Brain microvascular endothelial cell (primary cell): ENCODE measurements at regions not wholly inside any gene's neighbourhood (a gene's known extent, or its start where the extent isn't known, plus 50 kb on each side); places are given as distances from the start of the nearest gene placed in this dataset.
A peak's percentile ranks its signal among the peaks of the same experiment; 100 is the strongest.

Experiments
- DNase-seq: peaks from one replicate; pipeline ENCODE4 v3.0.0-alpha.2; 2020
- H3K27ac ChIP-seq: fragments of 250-450 bp; sonication (Bioruptor Pico); 2 replicates; pipeline ENCODE4 v1.5.1; 2020; ENCODE audit warnings: mild to moderate bottlenecking, moderate library complexity
- H3K27me3 ChIP-seq: fragments of 250-450 bp; sonication (Bioruptor Pico); replicated peaks from 2 replicates; pipeline ENCODE4 v1.5.1; 2020; ENCODE audit warnings: mild to moderate bottlenecking
- H3K36me3 ChIP-seq: fragments of 250-450 bp; sonication (Bioruptor Pico); replicated peaks from 2 replicates; pipeline ENCODE4 v1.5.1; 2020; ENCODE audit warnings: mild to moderate bottlenecking
- H3K4me3 ChIP-seq: 2 replicates; pipeline ENCODE4 v1.5.1; 2011; ENCODE audit warnings: low read depth, mild to moderate bottlenecking, control low read depth, low read length, moderate library complexity
- CTCF ChIP-seq: IDR thresholded peaks from 2 replicates; pipeline ENCODE4 v1.5.1; 2011; ENCODE audit warnings: low read depth, mild to moderate bottlenecking, moderate library complexity, low read length, control low read depth, inconsistent platforms; ENCODE audit errors: missing control alignments
- in situ Hi-C: cut with HindIII; loops from 2 replicates; pipeline ENCODE4 v1.10.0; 2017; ENCODE audit warnings: low sequenced_read_pairs, low pct_ligation_motif_present

DNA sequence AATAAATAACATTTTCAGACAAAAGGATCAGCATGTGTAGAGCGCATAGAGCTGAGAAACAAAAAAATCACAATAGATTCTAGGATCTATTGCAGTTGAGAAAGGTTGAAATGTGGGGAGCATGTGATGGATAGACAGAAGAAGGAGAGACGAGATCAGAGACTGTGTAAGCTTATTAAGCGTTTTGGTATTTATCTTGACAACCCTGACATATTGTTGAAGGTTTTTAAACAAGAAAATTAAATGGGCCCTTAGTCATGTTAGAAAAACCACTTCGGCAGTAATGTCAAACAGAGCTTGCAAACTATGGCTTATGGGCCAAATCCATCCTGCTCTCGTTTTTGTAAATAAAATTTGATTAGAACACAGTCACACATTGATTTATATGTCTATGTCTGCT lies 200.5 kb upstream of the KLF4 start:
- no peak for TF ChIP-seq CTCF
- Histone ChIP-seq H3K27ac (no peak overlapping the region), H3K27me3 (no peaks in the 10 kb centered on the region), H3K36me3 (no peaks in the 10 kb centered on the region), H3K4me3 (no peak overlapping the region)
- DNase-seq, result no peak
- in situ Hi-C loops, result no loop called here

GRCh38 chr9:107688728-107689127 lies 199.2 kb upstream of the KLF4 start:
- in situ Hi-C loops, result no loop called here
- Histone ChIP-seq H3K4me3 (no peak overlapping the region), H3K27me3 (no peaks in the 10 kb centered on the region), H3K36me3 (no peaks in the 10 kb centered on the region), H3K27ac (no peak overlapping the region)
- TF ChIP-seq CTCF, result no peak
- no peak for DNase-seq

- no peak for TF ChIP-seq CTCF
- no peaks in the 10 kb centered on the region for H3K36me3 ChIP-seq
- DNase-seq, result no peak
- in situ Hi-C loops, result no loop called here
- no peak overlapping the region for H3K4me3 ChIP-seq
- H3K27me3 ChIP-seq, result no peaks in the 10 kb centered on the region
- H3K27ac ChIP-seq, result no peak overlapping the region
Observed at GRCh38 chr9:107685901-107686300, 196.3 kb upstream of the KLF4 start.

- Histone ChIP-seq H3K36me3 (no peaks in the 10 kb centered on the region), H3K27me3 (no peaks in the 10 kb centered on the region), H3K27ac (no peak overlapping the region), H3K4me3 (no peak overlapping the region)
- DNase-seq, result no peak
- no peak for TF ChIP-seq CTCF
- in situ Hi-C loops, result no loop called here
Observed at GRCh38 chr9:107685376-107685775, 195.8 kb upstream of the KLF4 start.

DNA sequence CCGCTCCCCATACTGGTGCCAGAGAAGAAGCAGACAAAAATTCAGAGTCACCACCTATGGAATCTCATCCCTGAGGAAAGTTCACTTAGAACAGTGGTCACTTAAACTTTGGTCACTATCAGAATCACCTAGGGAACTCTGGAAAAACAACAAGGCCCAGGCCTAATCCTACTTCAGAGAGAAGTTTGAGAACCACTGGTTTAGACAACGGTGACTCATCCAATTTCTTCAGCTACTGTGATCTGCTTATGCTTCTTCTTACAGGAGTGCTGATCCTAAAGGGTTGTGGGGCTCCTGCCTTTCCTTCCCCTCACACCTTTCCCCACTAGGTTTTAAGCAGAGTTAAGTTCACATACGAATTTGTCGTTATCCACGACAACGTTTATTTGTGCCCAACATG lies 194.7 kb upstream of the KLF4 start:
- H3K27me3 ChIP-seq, result no peaks in the 10 kb centered on the region
- no peaks in the 10 kb centered on the region for H3K36me3 ChIP-seq
- peak; percentile 42 for DNase-seq
- no peak overlapping the region for H3K27ac ChIP-seq
- H3K4me3 ChIP-seq, result no peak overlapping the region
- in situ Hi-C loops, result no loop called here
- TF ChIP-seq CTCF, result no peak

- no peak for TF ChIP-seq CTCF
- Histone ChIP-seq H3K27me3 (no peaks in the 10 kb centered on the region), H3K36me3 (no peaks in the 10 kb centered on the region), H3K27ac (no peak overlapping the region), H3K4me3 (no peak overlapping the region)
- in situ Hi-C loops, result no loop called here
- DNase-seq, result no peak
Observed at GRCh38 chr9:107683566-107683965, 194.0 kb upstream of the KLF4 start.
